Prostate gland (tissue), 2 donors: ENCODE measurements at regions not wholly inside any gene's neighbourhood (a gene's known extent, or its start where the extent isn't known, plus 50 kb on each side); places are given as distances from the start of the nearest gene placed in this dataset.

ENCODE experiments used
- DNase-seq: peaks from one replicate; pipeline ENCODE4 v3.0.0-alpha.2; 2019; ENCODE audit warnings: low spot score
- H3K27ac ChIP-seq, 2 donors: fragments of 200-600 bp; sonication (generic); 2 replicates each; pipeline ENCODE4 v1.5.1; 2017 to 2019
- H3K27me3 ChIP-seq: fragments of 200-600 bp; sonication (generic); replicated peaks from 2 replicates; pipeline ENCODE4 v1.5.1; 2019; ENCODE audit not compliant: insufficient read depth
- H3K36me3 ChIP-seq, 2 donors: fragments of 200-600 bp; sonication (generic); 1 replicate in 1 of 2; 2 replicates in 1 of 2; pipeline versions ENCODE4 v1.5.1 to v1.8.1; 2017 to 2019
- H3K4me1 ChIP-seq: fragments of 200-600 bp; sonication (generic); replicated peaks from 2 replicates; pipeline ENCODE4 v1.5.1; 2019
- H3K4me3 ChIP-seq, 2 donors: fragments of 200-600 bp; sonication (generic); 2 replicates each; pipeline ENCODE4 v1.5.1; 2017 to 2019
- H3K9me3 ChIP-seq: fragments of 200-600 bp; sonication (generic); 2 replicates; pipeline ENCODE4 v1.5.1; 2017
- CTCF ChIP-seq, 4 experiments: fragments of 200-600 bp in 2 of 4; fragments of 450-650 bp in 2 of 4; sonication (generic) in 2 of 4; IDR thresholded peaks; 1 replicate in 3 of 4; 2 replicates in 1 of 4; pipeline ENCODE4 v1.5.1; 2016 to 2019; ENCODE audit warnings: antibody characterized with exemption in 4 of 4, mild to moderate bottlenecking in 2 of 4, moderate library complexity in 2 of 4
- POLR2A ChIP-seq: fragments of 450-650 bp; IDR thresholded peaks from one replicate; pipeline ENCODE4 v1.6.1; 2016; ENCODE audit warnings: antibody characterized with exemption, mild to moderate bottlenecking
- POLR2AphosphoS5 ChIP-seq: sonication (generic); formaldehyde crosslinking; IDR thresholded peaks from one replicate; pipeline ENCODE4 v1.6.1; 2017; ENCODE audit warnings: antibody characterized with exemption
- WGBS: methylation state at CpG from one replicate; pipeline ENCODE4 v1.1.5; 2018; 5-methylcytosine and 5-hydroxymethylcytosine counted together
- intact Hi-C: fragments of 100-400 bp; cut with DNase I; formaldehyde crosslinking; loops from one replicate; pipeline ENCODE4 v1.14.2; 2022

DNA sequence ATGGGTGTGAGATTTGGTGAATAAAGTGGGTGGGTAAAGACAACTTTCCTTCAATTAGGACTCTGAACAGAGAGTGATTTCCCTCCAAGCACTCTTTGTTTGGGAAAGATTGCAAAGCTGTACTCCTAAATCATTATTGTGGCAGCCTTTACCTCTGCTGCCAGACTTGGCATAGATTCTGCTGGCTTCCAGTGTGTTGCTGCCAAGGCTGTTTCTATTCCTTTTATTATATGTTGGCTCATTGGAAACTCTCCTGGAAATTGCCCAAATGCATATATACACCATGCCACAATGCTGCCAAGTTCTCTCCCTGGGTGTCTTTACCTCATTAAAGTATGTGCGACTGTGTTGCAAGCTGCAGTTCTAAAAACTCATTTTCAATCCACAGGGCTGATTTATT, 668.0 kb downstream of the MRPL39 start:
- H3K4me1 ChIP-seq, result no peaks in the 10 kb centered on the region
- no peaks in the 10 kb centered on the region for H3K27me3 ChIP-seq
- intact Hi-C loops, result no loop called here
- DNase-seq, result peak; percentile 73
- no peak overlapping the region for H3K27ac ChIP-seq
- no peaks in the 10 kb centered on the region for H3K9me3 ChIP-seq
- TF ChIP-seq POLR2A (no peak), CTCF (IDR thresholded peaks at IDR 0.05) (no peak), POLR2AphosphoS5 (peak; percentile 63)
- WGBS, result 23% methylated on average over 1 of the region's 1 CpG
- no peaks in the 10 kb centered on the region for H3K36me3 ChIP-seq
- no peak overlapping the region for H3K4me3 ChIP-seq

GRCh38 chr21:24938573-24938972, 668.7 kb downstream of the MRPL39 start:
- Histone ChIP-seq H3K27ac (no peak overlapping the region), H3K36me3 (no peaks in the 10 kb centered on the region), H3K27me3 (no peaks in the 10 kb centered on the region), H3K4me3 (no peak overlapping the region), H3K9me3 (no peaks in the 10 kb centered on the region), H3K4me1 (no peaks in the 10 kb centered on the region)
- no peak for DNase-seq
- TF ChIP-seq POLR2A, result no peak
- TF ChIP-seq CTCF (IDR thresholded peaks at IDR 0.05), result no peak
- no peak for TF ChIP-seq POLR2AphosphoS5
- intact Hi-C loops, result no loop called here
- WGBS, result 68% methylated on average over 5 of the region's 5 CpGs

- TF ChIP-seq POLR2A (no peak), CTCF (IDR thresholded peaks at IDR 0.05) (no peak), POLR2AphosphoS5 (no peak)
- intact Hi-C loops, result no loop called here
- Histone ChIP-seq H3K27me3 (no peaks in the 10 kb centered on the region), H3K36me3 (no peaks in the 10 kb centered on the region), H3K27ac (no peak overlapping the region), H3K9me3 (no peaks in the 10 kb centered on the region), H3K4me3 (no peak overlapping the region), H3K4me1 (no peaks in the 10 kb centered on the region)
- 74% methylated on average over 2 of the region's 2 CpGs for WGBS
- DNase-seq, result no peak
Observed at GRCh38 chr21:24935991-24936390, 671.3 kb downstream of the MRPL39 start.

- no peak for DNase-seq
- 93% methylated on average over 1 of the region's 1 CpG for WGBS
- intact Hi-C loops, result no loop called here
Observed at GRCh38 chr21:24910591-24910990, 696.7 kb downstream of the MRPL39 start.

More at GRCh38 chr21:24910591-24910990, 696.7 kb downstream of the MRPL39 start:
- H3K4me3 ChIP-seq, result no peak overlapping the region
- TF ChIP-seq POLR2AphosphoS5, result no peak
- TF ChIP-seq CTCF (IDR thresholded peaks at IDR 0.05), result no peak
- TF ChIP-seq POLR2A, result no peak
- no peak overlapping the region for H3K27ac ChIP-seq
- H3K27me3 ChIP-seq, result no peaks in the 10 kb centered on the region
- no peaks in the 10 kb centered on the region for H3K4me1 ChIP-seq
- no peaks in the 10 kb centered on the region for H3K9me3 ChIP-seq
- no peaks in the 10 kb centered on the region for H3K36me3 ChIP-seq
